HepG2 (cell line): ENCODE measurements at regions not wholly inside any gene's neighbourhood (a gene's known extent, or its start where the extent isn't known, plus 50 kb on each side); places are given as distances from the start of the nearest gene placed in this dataset.

Source experiments
- ATAC-seq: fragments of 200-7000 bp; cut with Tn5 transposase; 3 replicates; pipeline ENCODE4 v1.9.1; 2020; ENCODE audit warnings: mild to moderate bottlenecking, moderate library complexity
- BruUV-seq: library from RNA; stranded (reverse); fragments of 400-500 nt; replicated peaks from 2 replicates; lab custom pipeline; 2021; lab: Mats Ljungman, UMichigan
- CTCF ChIA-PET: fragments of 300-600 bp; formaldehyde crosslinking; extraction: SDS; loops from one replicate; lab custom pipeline; 2021; ENCODE audit warnings: low total read pairs, inconsistent platforms, low intra/inter-chr PET ratio; lab: Yijun Ruan, JAX
- POLR2A ChIA-PET: fragments of 350-600 bp; sonication (Branson Sonifier 250); formaldehyde crosslinking; loops from one replicate; lab custom pipeline; 2020; ENCODE audit warnings: antibody characterized with exemption, inconsistent platforms; lab: Yijun Ruan, JAX
- DNase-seq: peaks from one replicate; pipeline ENCODE4 v3.0.0-alpha.2; 2015; ENCODE audit warnings: low spot score
- FAIRE-seq: peaks from 3 replicates; lab custom pipeline; 2011; peaks lifted over from hg19 to GRCh38; lab: Jason Lieb, UNC
- H2AFZ ChIP-seq: one replicate; pipeline ENCODE4 v1.6.1; 2011; ENCODE audit warnings: low read length, inconsistent platforms
- H3K27ac ChIP-seq: fragments of 300-600 bp; 3 replicates; pipeline ENCODE4 v1.8.0; 2011; ENCODE audit warnings: mixed run types, mild to moderate bottlenecking, mixed read lengths, low read length, inconsistent platforms; ENCODE audit not compliant: insufficient read depth; ENCODE audit errors: extremely low read length
- H3K27me3 ChIP-seq, 2 experiments: fragments of 200-600 bp in 1 of 2; 2 replicates in 1 of 2; 3 replicates in 1 of 2; pipeline versions ENCODE4 v1.6.0 to v1.8.0; 2011; ENCODE audit warnings: low read length in 2 of 2, mild to moderate bottlenecking in 2 of 2, moderate library complexity in 2 of 2, inconsistent platforms in 1 of 2; ENCODE audit not compliant: insufficient read depth in 2 of 2, control insufficient read depth in 1 of 2
- H3K36me3 ChIP-seq, 2 experiments: fragments of 200-600 bp in 1 of 2; replicated peaks in 1 of 2; 2 replicates in 1 of 2; 3 replicates in 1 of 2; pipeline versions ENCODE4 v1.5.1 to v1.8.0; 2011; ENCODE audit warnings: low read length in 2 of 2, inconsistent platforms in 1 of 2; ENCODE audit not compliant: insufficient read depth in 2 of 2, control insufficient read depth in 1 of 2
- H3K4me1 ChIP-seq: 2 replicates; pipeline ENCODE4 v1.5.1; 2012; ENCODE audit warnings: low read length, inconsistent platforms; ENCODE audit not compliant: insufficient read depth
- H3K4me2 ChIP-seq: 2 replicates; pipeline ENCODE4 v1.6.0; 2011; ENCODE audit warnings: low read depth, low read length, inconsistent platforms
- H3K4me3 ChIP-seq, 3 experiments: fragments of 200-600 bp in 1 of 3; sonication (generic), shearing (Covaris generic) in 1 of 3; replicated peaks in 1 of 3; 2 replicates each; pipeline ENCODE4 v1.5.1; 2011 to 2016; ENCODE audit warnings: low read length in 3 of 3, inconsistent platforms in 2 of 3, low read depth in 2 of 3, mild to moderate bottlenecking in 2 of 3, control low read depth in 1 of 3, mixed read lengths in 1 of 3; ENCODE audit not compliant: insufficient read depth in 1 of 3
- H3K79me2 ChIP-seq: one replicate; pipeline ENCODE4 v1.6.1; 2011; ENCODE audit warnings: low read length, inconsistent platforms; ENCODE audit not compliant: insufficient read depth
- H3K9ac ChIP-seq: 2 replicates; pipeline ENCODE4 v1.6.0; 2011; ENCODE audit warnings: mild to moderate bottlenecking, low read depth, low read length, inconsistent platforms; ENCODE audit not compliant: insufficient read depth
- H3K9me3 ChIP-seq: 2 replicates; pipeline ENCODE4 v1.5.1; 2012; ENCODE audit warnings: mild to moderate bottlenecking, low read length
- H4K20me1 ChIP-seq: 2 replicates; pipeline ENCODE4 v1.6.0; 2011; ENCODE audit warnings: inconsistent platforms, mild to moderate bottlenecking, low read length, moderate library complexity; ENCODE audit not compliant: insufficient read depth
- HOXA9 ChIP-seq: sonication (generic); formaldehyde crosslinking; IDR thresholded peaks from 2 replicates; pipeline ENCODE4 v1.8.1; 2022; ENCODE audit warnings: missing genetic modification reagents, mild to moderate bottlenecking, moderate library complexity, borderline replicate concordance
- LCORL ChIP-seq, 2 experiments: fragments of 450-650 bp in 1 of 2; sonication (generic) in 1 of 2; formaldehyde crosslinking in 1 of 2; IDR thresholded peaks; 2 replicates each; pipeline versions ENCODE4 v1.5.0 to v1.6.1; 2017 to 2020; ENCODE audit warnings: antibody characterized with exemption in 1 of 2, missing genetic modification reagents in 1 of 2
- MEIS2 ChIP-seq: sonication (generic); formaldehyde crosslinking; IDR thresholded peaks from 2 replicates; pipeline ENCODE4 v1.9.0; 2021; ENCODE audit warnings: mild to moderate bottlenecking, missing genetic modification reagents
- NFRKB ChIP-seq: fragments of 450-650 bp; IDR thresholded peaks from 2 replicates; pipeline ENCODE4 v1.6.1; 2017
- SYNCRIP ChIP-seq: fragments of 200-400 bp; formaldehyde crosslinking; IDR thresholded peaks from 2 replicates; pipeline ENCODE4 v1.6.1; 2018; ENCODE audit warnings: mild to moderate bottlenecking, low read depth, low read length; ENCODE audit not compliant: insufficient read depth
- TBL1XR1 ChIP-seq: fragments of 150-350 bp; IDR thresholded peaks from 2 replicates; pipeline ENCODE4 v1.6.1; 2014; ENCODE audit warnings: borderline replicate concordance, low read length; ENCODE audit not compliant: partially characterized antibody
- TBX3 ChIP-seq: fragments of 450-650 bp; IDR thresholded peaks from 2 replicates; pipeline ENCODE4 v1.6.1; 2017; ENCODE audit warnings: antibody characterized with exemption, mild to moderate bottlenecking, inconsistent platforms, borderline replicate concordance
- U2AF1 ChIP-seq: fragments of 200-400 bp; formaldehyde crosslinking; optimal IDR thresholded peaks from 2 replicates; pipeline ENCODE3; 2017; ENCODE audit warnings: mild to moderate bottlenecking, low read depth, low read length
- ZNF432 ChIP-seq: sonication (generic); formaldehyde crosslinking; IDR thresholded peaks from 2 replicates; pipeline ENCODE4 v1.5.0; 2020; ENCODE audit warnings: missing genetic modification reagents, mild to moderate bottlenecking, borderline replicate concordance
- ZNF720 ChIP-seq: sonication (generic); formaldehyde crosslinking; IDR thresholded peaks from 2 replicates; pipeline ENCODE4 v1.4.0; 2020; ENCODE audit warnings: missing genetic modification reagents
- WGBS: methylation state at CpG from one replicate; pipeline ENCODE4 v1.1.6; 2017; ENCODE audit warnings: low lambda C conversion rate; 5-methylcytosine and 5-hydroxymethylcytosine counted together
- in situ Hi-C: cut with HindIII; loops from 2 replicates; pipeline ENCODE4 v1.10.0; 2017; ENCODE audit warnings: low pct_unique_long_range_greater_than_20kb; ENCODE audit not compliant: extremely low pct_ligation_motif_present
- intact Hi-C: fragments of 100-400 bp; cut with micrococcal nuclease; formaldehyde crosslinking; loops from one replicate; pipeline ENCODE4 v1.10.0; 2022; ENCODE audit not compliant: unreplicated experiment
- TF ChIP-seq, protein P1 (sequence below): IDR thresholded peaks from 2 replicates; pipeline ENCODE4 v1.6.1; 2016; ENCODE audit warnings: low read depth, control low read depth
- TF ChIP-seq, protein P2 (sequence below): sonication (generic); formaldehyde crosslinking; IDR thresholded peaks from 2 replicates; pipeline ENCODE4 v1.8.0; 2022; ENCODE audit warnings: mild to moderate bottlenecking, missing genetic modification reagents
- TF ChIP-seq, protein P3 (sequence below): sonication (generic); formaldehyde crosslinking; IDR thresholded peaks from 2 replicates; pipeline ENCODE4 v1.5.1; 2020; ENCODE audit warnings: mild to moderate bottlenecking, missing genetic modification reagents, borderline replicate concordance

DNA sequence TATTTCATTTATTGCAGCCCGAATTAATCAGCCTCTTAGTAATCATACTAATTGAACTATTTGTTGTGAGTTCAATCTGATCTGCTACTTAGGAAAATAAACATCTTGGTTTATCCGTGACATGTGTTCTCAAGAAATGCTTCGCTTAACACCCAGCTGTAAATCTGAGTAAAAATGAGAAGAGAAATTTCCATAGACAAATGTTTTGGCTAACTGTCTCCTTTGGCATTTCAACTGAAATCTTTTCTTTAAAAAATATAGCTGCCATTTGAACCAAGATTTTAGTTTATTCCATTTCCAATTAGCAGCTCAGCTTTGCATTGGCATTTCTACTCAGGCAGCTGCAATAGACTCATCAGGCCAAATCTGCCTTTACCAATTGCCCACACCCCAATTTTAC, 180.5 kb upstream of the PTER start:
- in situ Hi-C loops (no loop called here), intact Hi-C loops (no loop called here)
- Histone ChIP-seq H3K9me3 (peaks cover 19% of the 10 kb centered on the region), H3K4me1 (no peaks in the 10 kb centered on the region), H3K27ac (no peak overlapping the region), H3K36me3 (no peaks in the 10 kb centered on the region), H4K20me1 (no peaks in the 10 kb centered on the region), H3K4me2 (no peak overlapping the region), H2AFZ (no peak overlapping the region), H3K27me3 (no peaks in the 10 kb centered on the region; a peak in 1 of 5 replicates), H3K79me2 (no peaks in the 10 kb centered on the region), H3K4me3 (no peak overlapping the region), H3K9ac (no peak overlapping the region)
- WGBS: 19% methylated on average over 3 of the region's 3 CpGs
- DNase-seq: no peak
- CTCF ChIA-PET: no interaction called here
- TF ChIP-seq, protein P1, sequence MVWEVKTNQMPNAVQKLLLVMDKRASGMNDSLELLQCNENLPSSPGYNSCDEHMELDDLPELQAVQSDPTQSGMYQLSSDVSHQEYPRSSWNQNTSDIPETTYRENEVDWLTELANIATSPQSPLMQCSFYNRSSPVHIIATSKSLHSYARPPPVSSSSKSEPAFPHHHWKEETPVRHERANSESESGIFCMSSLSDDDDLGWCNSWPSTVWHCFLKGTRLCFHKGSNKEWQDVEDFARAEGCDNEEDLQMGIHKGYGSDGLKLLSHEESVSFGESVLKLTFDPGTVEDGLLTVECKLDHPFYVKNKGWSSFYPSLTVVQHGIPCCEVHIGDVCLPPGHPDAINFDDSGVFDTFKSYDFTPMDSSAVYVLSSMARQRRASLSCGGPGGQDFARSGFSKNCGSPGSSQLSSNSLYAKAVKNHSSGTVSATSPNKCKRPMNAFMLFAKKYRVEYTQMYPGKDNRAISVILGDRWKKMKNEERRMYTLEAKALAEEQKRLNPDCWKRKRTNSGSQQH: no peak
- TF ChIP-seq HOXA9 (CRISPR knock-in tag) (no peak), TBX3 (no peak), NFRKB (no peak), ZNF432 (CRISPR knock-in tag) (no peak), LCORL (IDR thresholded peaks at IDR 0.05) (no peak), LCORL (CRISPR knock-in tag; IDR thresholded peaks at IDR 0.05) (no peak), TBL1XR1 (no peak), SYNCRIP (no peak), ZNF720 (CRISPR knock-in tag) (no peak), MEIS2 (no peak), U2AF1 (no peak)
- TF ChIP-seq, protein P2, sequence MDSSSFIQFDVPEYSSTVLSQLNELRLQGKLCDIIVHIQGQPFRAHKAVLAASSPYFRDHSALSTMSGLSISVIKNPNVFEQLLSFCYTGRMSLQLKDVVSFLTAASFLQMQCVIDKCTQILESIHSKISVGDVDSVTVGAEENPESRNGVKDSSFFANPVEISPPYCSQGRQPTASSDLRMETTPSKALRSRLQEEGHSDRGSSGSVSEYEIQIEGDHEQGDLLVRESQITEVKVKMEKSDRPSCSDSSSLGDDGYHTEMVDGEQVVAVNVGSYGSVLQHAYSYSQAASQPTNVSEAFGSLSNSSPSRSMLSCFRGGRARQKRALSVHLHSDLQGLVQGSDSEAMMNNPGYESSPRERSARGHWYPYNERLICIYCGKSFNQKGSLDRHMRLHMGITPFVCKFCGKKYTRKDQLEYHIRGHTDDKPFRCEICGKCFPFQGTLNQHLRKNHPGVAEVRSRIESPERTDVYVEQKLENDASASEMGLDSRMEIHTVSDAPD: no peak
- TF ChIP-seq, protein P3, sequence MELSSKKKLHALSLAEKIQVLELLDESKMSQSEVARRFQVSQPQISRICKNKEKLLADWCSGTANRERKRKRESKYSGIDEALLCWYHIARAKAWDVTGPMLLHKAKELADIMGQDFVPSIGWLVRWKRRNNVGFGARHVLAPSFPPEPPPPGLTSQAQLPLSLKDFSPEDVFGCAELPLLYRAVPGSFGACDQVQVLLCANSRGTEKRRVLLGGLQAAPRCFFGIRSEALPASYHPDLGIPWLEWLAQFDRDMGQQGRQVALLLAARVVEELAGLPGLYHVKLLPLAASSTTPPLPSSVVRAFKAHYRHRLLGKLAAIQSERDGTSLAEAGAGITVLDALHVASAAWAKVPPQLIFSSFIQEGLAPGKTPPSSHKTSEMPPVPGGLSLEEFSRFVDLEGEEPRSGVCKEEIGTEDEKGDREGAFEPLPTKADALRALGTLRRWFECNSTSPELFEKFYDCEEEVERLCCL (CRISPR knock-in tag): no peak
- POLR2A ChIA-PET: no interaction called here
- no peak for ATAC-seq
- no peak for FAIRE-seq
- BruUV-seq: no TSS peak
